Fibroblast of lung (primary cell): ENCODE measurements at regions not wholly inside any gene's neighbourhood (a gene's known extent, or its start where the extent isn't known, plus 50 kb on each side); places are given as distances from the start of the nearest gene placed in this dataset.

ENCODE experiments used
- CTCF ChIP-seq, 2 donors: IDR thresholded peaks in 1 of 2; conservative IDR thresholded peaks in 1 of 2; 1 replicate in 1 of 2; 2 replicates in 1 of 2; pipeline ENCODE4 v1.5.1; 2011 to 2012; ENCODE audit warnings: low read length in 2 of 2, control low read depth in 1 of 2, inconsistent platforms in 1 of 2, low read depth in 1 of 2, mild to moderate bottlenecking in 1 of 2
- EZH2 ChIP-seq: IDR thresholded peaks from 2 replicates; pipeline ENCODE4 v1.5.1; 2012; ENCODE audit warnings: low read length, control low read depth, mild to moderate bottlenecking; ENCODE audit errors: missing control alignments

- TF ChIP-seq CTCF (conservative IDR thresholded peaks at IDR 0.05 in 1 of 2, IDR thresholded peaks at IDR 0.05 in 1 of 2; ENCODE audit: low read depth in 1 of 2, low read length in 2 of 2) (no peak), EZH2 (no peak)
Measured at GRCh38 chr21:41111681-41112080, 56.3 kb upstream of the BACE2 start.
